ENCODE measurements at regions not wholly inside any gene's neighbourhood (a gene's known extent, or its start where the extent isn't known, plus 50 kb on each side); places are given as distances from the start of the nearest gene placed in this dataset.

DNA sequence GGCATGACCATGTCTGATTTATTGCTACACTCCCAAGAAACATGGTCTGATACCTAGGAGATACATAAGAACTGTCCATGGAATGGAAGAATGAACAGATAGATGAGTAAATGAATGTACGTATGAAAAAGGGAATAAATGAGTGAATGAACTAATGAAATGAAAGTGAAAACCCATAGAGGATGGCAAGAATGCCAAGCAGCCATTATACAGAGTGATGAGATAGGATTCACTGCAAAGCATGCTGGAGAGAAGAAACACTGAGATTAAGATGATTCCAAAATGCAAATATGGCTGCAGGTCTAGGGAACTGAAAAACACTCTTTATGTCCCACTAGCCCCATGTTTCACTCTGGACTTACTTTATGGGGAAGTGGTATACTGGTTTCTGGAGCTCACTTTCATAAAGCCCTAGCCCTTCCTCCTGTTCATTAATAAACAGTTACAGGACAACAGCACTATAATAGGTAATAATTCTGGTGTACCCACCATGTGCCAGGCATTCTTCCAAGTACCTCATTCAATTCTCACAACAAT is 170.3 kb upstream of the RAD23B start:
- no peak for TF ChIP-seq CTCF (IDR thresholded peaks at IDR 0.05)
- Histone ChIP-seq H3K27ac (no peak overlapping the region), H3K27me3 (no peaks in the 10 kb centered on the region), H3K36me3 (no peaks in the 10 kb centered on the region), H3K4me1 (no peaks in the 10 kb centered on the region), H3K4me3 (no peak overlapping the region), H3K9ac (ENCODE audit: low read depth in 2 of 2, low read length in 2 of 2) (no peak overlapping the region), H3K9me3 (no peaks in the 10 kb centered on the region)
- intact Hi-C loops (cut with DNase I): no loop called here
- no peak for DNase-seq

DNA sequence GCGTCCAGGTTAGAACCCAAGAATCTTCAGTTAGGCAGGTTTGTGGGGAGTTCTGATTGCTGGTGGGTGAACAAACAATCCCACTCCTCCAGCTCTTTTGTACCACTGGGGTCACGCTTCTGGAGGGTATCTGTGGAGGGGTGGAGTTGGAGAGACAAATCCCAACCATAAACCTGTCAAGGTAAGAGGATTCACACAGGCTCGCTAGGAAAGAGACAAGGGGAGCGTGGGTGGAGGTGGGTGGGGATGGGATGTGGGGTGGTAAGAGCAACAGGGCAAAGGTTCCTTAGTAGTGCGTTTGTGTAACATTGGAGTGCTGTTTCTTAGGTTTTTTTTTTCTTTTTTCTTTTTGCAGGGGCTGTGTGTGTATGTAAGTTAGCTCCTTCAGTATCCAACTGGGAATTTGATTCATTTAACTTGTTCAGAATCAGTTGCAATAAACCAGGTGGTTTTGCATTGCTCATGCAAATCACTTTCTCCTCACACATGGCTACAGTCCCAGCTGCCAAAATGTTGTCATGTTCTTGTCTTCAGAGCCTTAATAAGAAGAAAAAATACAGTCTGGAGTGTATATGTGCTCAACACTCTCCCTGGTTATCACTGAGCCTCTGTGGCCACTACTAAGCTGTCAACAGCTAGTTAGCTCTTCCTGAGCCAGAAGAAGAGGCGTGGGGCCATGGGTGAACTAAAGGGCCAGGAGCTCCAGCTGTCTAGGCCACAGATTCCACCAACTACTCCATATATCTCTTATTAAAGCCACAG is 164.0 kb upstream of the RAD23B start:
- H3K4me3 ChIP-seq: no peak overlapping the region
- no peak for DNase-seq
- H3K27me3 ChIP-seq: no peaks in the 10 kb centered on the region
- no peaks in the 10 kb centered on the region for H3K36me3 ChIP-seq
- H3K27ac ChIP-seq: no peak overlapping the region
- no peak overlapping the region for H3K9ac ChIP-seq (ENCODE audit: low read depth in 2 of 2, low read length in 2 of 2)
- H3K4me1 ChIP-seq: no peaks in the 10 kb centered on the region
- intact Hi-C loops (cut with DNase I): no loop called here
- no peaks in the 10 kb centered on the region for H3K9me3 ChIP-seq
- no peak for TF ChIP-seq CTCF (IDR thresholded peaks at IDR 0.05)

DNA sequence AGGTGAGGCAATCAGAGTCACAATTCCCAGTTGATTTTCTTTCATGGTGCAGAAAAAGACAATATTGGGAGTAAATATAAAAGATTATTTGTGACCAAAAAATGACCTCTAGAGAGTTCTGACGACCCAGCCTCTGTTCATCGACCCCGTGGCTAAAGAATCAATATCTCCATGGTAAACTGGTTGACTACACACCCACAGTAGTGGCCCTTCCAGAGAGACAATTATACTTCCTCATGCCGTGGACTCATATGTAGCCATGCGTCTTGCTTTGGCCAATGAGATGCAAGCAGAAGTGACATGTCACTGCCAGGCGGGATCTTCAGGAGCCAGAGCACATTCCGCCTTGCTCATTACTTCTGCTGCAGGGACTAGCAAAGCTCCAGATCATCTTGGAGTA is 163.3 kb upstream of the RAD23B start:
- TF ChIP-seq CTCF (IDR thresholded peaks at IDR 0.05): no peak

GRCh38 chr9:107123389-107123788 is 159.7 kb upstream of the RAD23B start:
- intact Hi-C loops (cut with DNase I): no loop called here
- H3K27ac ChIP-seq: no peak overlapping the region
- TF ChIP-seq CTCF (IDR thresholded peaks at IDR 0.05): no peak
- H3K9ac ChIP-seq (ENCODE audit: low read depth in 2 of 2, low read length in 2 of 2): no peak overlapping the region
- no peaks in the 10 kb centered on the region for H3K36me3 ChIP-seq
- no peaks in the 10 kb centered on the region for H3K4me1 ChIP-seq
- no peaks in the 10 kb centered on the region for H3K27me3 ChIP-seq
- no peak overlapping the region for H3K4me3 ChIP-seq
- no peak for DNase-seq
- no peaks in the 10 kb centered on the region for H3K9me3 ChIP-seq

More for the DNA sequence above, 163.3 kb upstream of the RAD23B start:
- intact Hi-C loops (cut with DNase I): no loop called here
- H3K4me3 ChIP-seq: no peak overlapping the region
- H3K9me3 ChIP-seq: no peaks in the 10 kb centered on the region
- no peak overlapping the region for H3K27ac ChIP-seq
- H3K27me3 ChIP-seq: no peaks in the 10 kb centered on the region
- DNase-seq: no peak
- no peaks in the 10 kb centered on the region for H3K36me3 ChIP-seq
- no peak overlapping the region for H3K9ac ChIP-seq (ENCODE audit: low read depth in 2 of 2, low read length in 2 of 2)
- no peaks in the 10 kb centered on the region for H3K4me1 ChIP-seq

GRCh38 chr9:107127608-107128007 is 155.5 kb upstream of the RAD23B start:
- H3K27ac ChIP-seq: no peak overlapping the region
- H3K9ac ChIP-seq (ENCODE audit: low read depth in 2 of 2, low read length in 2 of 2): no peak overlapping the region
- intact Hi-C loops (cut with DNase I): no loop called here
- no peaks in the 10 kb centered on the region for H3K9me3 ChIP-seq
- H3K36me3 ChIP-seq: no peaks in the 10 kb centered on the region
- H3K27me3 ChIP-seq: no peaks in the 10 kb centered on the region
- TF ChIP-seq CTCF (IDR thresholded peaks at IDR 0.05): no peak
- no peak overlapping the region for H3K4me3 ChIP-seq
- H3K4me1 ChIP-seq: no peaks in the 10 kb centered on the region
- no peak for DNase-seq
